H4 (cell line): ENCODE measurements at regions not wholly inside any gene's neighbourhood (a gene's known extent, or its start where the extent isn't known, plus 50 kb on each side); places are given as distances from the start of the nearest gene placed in this dataset.
"Not testable (repeated sequence)": the region's sequence is repeated elsewhere in the genome, so short reads cannot be mapped to it uniquely, and the experiment has no call there.

Experiments used
- DNase-seq: peaks from one replicate; pipeline ENCODE4 v3.0.0-alpha.2; 2015; ENCODE audit warnings: low spot score

DNA sequence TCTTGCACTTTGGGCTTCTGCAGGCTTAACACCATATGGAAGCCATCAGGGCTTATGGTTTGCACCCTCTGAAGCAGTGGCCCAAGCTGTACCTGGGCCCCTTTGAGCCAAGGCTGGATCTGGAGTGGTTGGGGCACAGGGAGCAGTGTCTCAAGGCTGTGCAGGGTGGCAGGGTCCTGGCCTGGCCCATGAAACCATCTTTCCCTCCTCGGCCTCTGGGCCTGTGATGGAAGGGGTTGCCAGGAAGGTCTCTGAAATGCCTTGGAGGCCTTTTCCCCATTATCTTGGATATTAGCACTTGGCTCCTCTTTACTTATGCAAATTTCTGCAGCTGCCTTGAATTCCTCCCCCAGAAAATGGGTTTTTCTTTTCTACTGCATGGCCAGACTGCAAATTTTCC is 134.7 kb upstream of the USP9X start:
- no peak for DNase-seq

DNA sequence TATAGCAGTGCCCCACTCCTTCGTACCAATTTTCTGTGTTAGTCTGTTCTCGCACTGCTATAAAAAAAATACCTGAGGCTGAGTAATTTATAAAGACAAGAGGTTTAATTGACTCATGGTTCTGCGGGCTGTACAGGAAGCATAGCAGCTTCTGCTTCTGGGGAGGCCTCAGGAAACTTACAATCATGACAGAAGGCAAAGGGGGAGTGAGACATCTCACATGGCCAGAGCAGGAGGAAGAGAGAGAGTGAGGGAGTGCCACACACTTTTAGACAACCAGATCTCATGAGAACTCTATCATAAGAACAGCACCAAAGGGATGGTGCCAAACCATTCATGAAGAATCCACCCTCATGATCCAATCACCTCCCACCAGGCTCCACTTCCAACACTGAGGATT is 133.8 kb upstream of the USP9X start:
- DNase-seq = not testable (repeated sequence)

DNA sequence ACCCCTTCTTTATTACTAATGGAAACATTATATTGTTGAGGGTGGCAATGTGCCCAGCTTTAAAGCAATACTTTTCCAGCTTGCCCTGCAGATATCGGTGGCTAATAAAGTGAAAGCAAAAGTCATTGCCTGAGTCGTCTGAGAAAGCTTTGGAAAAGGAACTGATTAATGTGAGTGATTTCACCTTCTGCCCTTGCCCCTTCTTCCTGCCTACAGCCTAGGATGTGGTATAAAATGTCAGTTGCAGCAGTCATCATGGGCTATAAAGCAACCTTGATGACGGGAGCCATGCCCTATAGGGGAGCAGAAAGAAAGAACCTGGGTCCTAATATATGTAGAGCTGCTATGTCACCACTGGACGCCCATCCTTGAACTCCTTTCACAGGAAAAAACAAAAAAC is 132.4 kb upstream of the USP9X start:
- no peak for DNase-seq

GRCh38 chrX:40953369-40953768 is 131.9 kb upstream of the USP9X start:
- DNase-seq = no peak

GRCh38 chrX:40960041-40960440 is 125.2 kb upstream of the USP9X start:
- DNase-seq = no peak

DNA sequence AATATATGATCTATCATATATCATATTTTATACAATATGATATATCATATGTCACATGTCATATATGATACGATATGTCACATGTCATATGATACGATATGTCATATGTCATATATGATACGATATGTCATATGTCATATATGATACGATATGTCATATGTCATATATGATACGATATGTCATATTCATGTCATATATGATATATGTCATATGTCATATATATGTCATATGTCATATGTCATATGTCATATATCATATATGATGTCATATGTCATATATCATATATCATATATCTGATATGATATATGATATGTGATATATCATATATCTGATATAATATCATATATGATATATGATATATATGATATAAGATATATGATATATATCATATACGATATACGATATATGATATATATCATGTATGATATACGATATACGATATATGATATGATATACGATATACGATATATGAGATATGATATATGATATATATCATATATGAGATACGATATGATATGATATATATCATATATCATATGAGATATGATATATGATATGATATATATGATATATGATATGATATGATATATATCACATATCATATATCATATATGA is 122.3 kb upstream of the USP9X start:
- no peak for DNase-seq

GRCh38 chrX:40964008-40964407 is 121.2 kb upstream of the USP9X start:
- DNase-seq = no peak

- no peak for DNase-seq
Observed at GRCh38 chrX:40964633-40965586, 120.3 kb upstream of the USP9X start.

- no peak for DNase-seq
Observed at GRCh38 chrX:40966213-40966820, 118.9 kb upstream of the USP9X start.

DNA sequence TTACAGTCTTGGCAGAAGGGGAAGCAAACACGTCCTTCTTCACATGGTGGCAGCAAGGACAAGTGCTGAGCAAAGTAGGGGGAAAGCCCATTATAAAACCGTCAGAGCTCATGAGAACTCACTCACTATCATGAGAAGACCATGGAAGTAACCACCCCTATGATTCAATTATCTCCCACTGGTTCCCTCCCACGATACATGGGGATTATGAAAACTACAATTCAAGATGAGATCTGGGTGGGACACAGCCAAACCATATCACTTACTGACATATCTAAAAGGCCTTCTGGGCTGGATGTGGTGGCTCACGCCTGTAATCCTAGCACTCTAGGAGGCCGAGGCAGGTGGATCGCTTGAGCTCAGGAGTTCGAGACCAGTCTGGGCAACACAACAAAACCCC is 117.1 kb upstream of the USP9X start:
- no peak for DNase-seq

GRCh38 chrX:40971736-40972135 is 113.5 kb upstream of the USP9X start:
- DNase-seq = peak; percentile 47

GRCh38 chrX:40973619-40974018 is 111.6 kb upstream of the USP9X start:
- no peak for DNase-seq

DNA sequence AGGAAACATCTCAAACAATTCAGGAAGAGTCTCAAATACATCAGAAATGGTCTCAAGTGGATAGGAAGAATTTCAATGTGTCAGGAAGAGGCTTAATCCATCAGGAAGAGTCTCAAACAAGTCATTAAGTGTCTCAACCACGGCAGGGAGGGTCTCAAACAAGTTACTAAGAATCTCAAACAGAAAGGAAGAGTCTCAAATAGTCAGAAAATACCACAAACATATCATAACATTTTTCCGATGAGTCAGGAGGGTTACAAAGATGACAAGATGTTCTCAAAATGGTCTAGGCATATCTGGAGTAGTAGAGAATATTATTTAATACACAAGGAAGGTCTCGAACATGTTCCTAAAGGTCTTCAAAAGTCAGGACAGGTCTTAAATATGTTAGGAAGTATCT is 109.3 kb upstream of the USP9X start:
- DNase-seq = no peak

DNA sequence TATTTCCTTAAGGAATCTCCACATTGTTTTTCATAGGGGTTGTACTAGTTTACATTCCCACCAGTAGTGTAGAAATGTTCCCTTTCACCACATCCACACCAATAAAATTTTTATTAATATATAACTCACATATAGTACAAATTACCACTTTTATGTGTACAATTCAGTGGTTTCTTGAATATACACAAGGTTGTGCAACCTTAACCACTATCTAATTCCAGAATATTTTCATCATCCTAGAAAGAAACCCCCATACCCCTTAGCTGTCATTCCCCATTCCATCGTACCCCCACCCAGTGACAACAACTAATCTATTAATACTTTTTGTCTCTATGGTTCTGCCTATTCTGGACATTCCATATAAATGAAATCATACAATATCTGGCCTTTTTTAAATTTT is 108.3 kb upstream of the USP9X start:
- no peak for DNase-seq

- no peak for DNase-seq
Observed at GRCh38 chrX:40984962-40985361, 100.3 kb upstream of the USP9X start.

- DNase-seq = no peak
Observed at GRCh38 chrX:40987413-40987812, 97.8 kb upstream of the USP9X start.

- DNase-seq = no peak
Observed at GRCh38 chrX:40988100-40988499, 97.1 kb upstream of the USP9X start.

GRCh38 chrX:40993395-40993794 is 91.8 kb upstream of the USP9X start:
- not testable (repeated sequence) for DNase-seq

- peak; percentile 64 for DNase-seq
Observed at GRCh38 chrX:40996886-40997530, 88.2 kb upstream of the USP9X start.

- DNase-seq = no peak
Observed at GRCh38 chrX:40998123-40998522, 87.1 kb upstream of the USP9X start.

- no peak for DNase-seq
Observed at GRCh38 chrX:41001327-41001726, 83.9 kb upstream of the USP9X start.

GRCh38 chrX:41002026-41002425 is 83.2 kb upstream of the USP9X start:
- DNase-seq = no peak
